Peyer's patch (tissue), 4 donors: ENCODE measurements at regions not wholly inside any gene's neighbourhood (a gene's known extent, or its start where the extent isn't known, plus 50 kb on each side); places are given as distances from the start of the nearest gene placed in this dataset.
"Not testable (repeated sequence)": the region's sequence is repeated elsewhere in the genome, so short reads cannot be mapped to it uniquely, and the experiment has no call there.

Experiments
- POLR2A ChIP-seq, 2 donors: fragments of 450-650 bp; IDR thresholded peaks; one replicate each; pipeline ENCODE4 v1.5.1; 2017; ENCODE audit warnings: antibody characterized with exemption in 2 of 2, mild to moderate bottlenecking in 2 of 2, moderate library complexity in 2 of 2
- TF ChIP-seq, protein P1 (sequence below), 6 experiments: fragments of 450-650 bp in 4 of 6; fragments of 200-600 bp in 2 of 6; sonication (generic) in 1 of 6; IDR thresholded peaks; one replicate each; pipeline ENCODE4 v1.5.1; 2017 to 2019; ENCODE audit warnings: antibody characterized with exemption in 6 of 6, mild to moderate bottlenecking in 3 of 6, moderate library complexity in 1 of 6

GRCh38 chr2:87229964-87230363, 208.3 kb upstream of the PLGLB1 start:
- TF ChIP-seq POLR2A (IDR thresholded peaks at IDR 0.05): not testable (repeated sequence)
- TF ChIP-seq, protein P1, sequence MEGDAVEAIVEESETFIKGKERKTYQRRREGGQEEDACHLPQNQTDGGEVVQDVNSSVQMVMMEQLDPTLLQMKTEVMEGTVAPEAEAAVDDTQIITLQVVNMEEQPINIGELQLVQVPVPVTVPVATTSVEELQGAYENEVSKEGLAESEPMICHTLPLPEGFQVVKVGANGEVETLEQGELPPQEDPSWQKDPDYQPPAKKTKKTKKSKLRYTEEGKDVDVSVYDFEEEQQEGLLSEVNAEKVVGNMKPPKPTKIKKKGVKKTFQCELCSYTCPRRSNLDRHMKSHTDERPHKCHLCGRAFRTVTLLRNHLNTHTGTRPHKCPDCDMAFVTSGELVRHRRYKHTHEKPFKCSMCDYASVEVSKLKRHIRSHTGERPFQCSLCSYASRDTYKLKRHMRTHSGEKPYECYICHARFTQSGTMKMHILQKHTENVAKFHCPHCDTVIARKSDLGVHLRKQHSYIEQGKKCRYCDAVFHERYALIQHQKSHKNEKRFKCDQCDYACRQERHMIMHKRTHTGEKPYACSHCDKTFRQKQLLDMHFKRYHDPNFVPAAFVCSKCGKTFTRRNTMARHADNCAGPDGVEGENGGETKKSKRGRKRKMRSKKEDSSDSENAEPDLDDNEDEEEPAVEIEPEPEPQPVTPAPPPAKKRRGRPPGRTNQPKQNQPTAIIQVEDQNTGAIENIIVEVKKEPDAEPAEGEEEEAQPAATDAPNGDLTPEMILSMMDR (IDR thresholded peaks at IDR 0.05): not testable (repeated sequence)
